ENCODE measurements at regions not wholly inside any gene's neighbourhood (a gene's known extent, or its start where the extent isn't known, plus 50 kb on each side); places are given as distances from the start of the nearest gene placed in this dataset.
"Not testable (repeated sequence)": the region's sequence is repeated elsewhere in the genome, so short reads cannot be mapped to it uniquely, and the experiment has no call there.

- H3K4me3 ChIP-seq (ENCODE audit: control insufficient read depth, low read depth, low read length): no peak overlapping the region
- DNase-seq (ENCODE audit: low read depth): no peak
- TF ChIP-seq CTCF (IDR thresholded peaks at IDR 0.05; ENCODE audit: control insufficient read depth, insufficient read depth, low read depth, low read length, missing control alignments): no peak
Measured at GRCh38 chr13:103895835-103896531, 829.8 kb upstream of the SLC10A2 start.

- TF ChIP-seq CTCF (IDR thresholded peaks at IDR 0.05; ENCODE audit: control insufficient read depth, insufficient read depth, low read depth, low read length, missing control alignments): no peak
- DNase-seq (ENCODE audit: low read depth): no peak
- no peak overlapping the region for H3K4me3 ChIP-seq (ENCODE audit: control insufficient read depth, low read depth, low read length)
Measured at GRCh38 chr13:103894626-103895025, 828.4 kb upstream of the SLC10A2 start.

- DNase-seq (ENCODE audit: low read depth): no peak
- TF ChIP-seq CTCF (IDR thresholded peaks at IDR 0.05; ENCODE audit: control insufficient read depth, insufficient read depth, low read depth, low read length, missing control alignments): no peak
Measured at GRCh38 chr13:103884101-103884723, 818.0 kb upstream of the SLC10A2 start.

GRCh38 chr13:103883698-103884097 is 817.5 kb upstream of the SLC10A2 start:
- no peak for DNase-seq (ENCODE audit: low read depth)
- no peak for TF ChIP-seq CTCF (IDR thresholded peaks at IDR 0.05; ENCODE audit: control insufficient read depth, insufficient read depth, low read depth, low read length, missing control alignments)
- H3K4me3 ChIP-seq (ENCODE audit: control insufficient read depth, low read depth, low read length): no peak overlapping the region

More at GRCh38 chr13:103884101-103884723, 818.0 kb upstream of the SLC10A2 start:
- H3K4me3 ChIP-seq (ENCODE audit: control insufficient read depth, low read depth, low read length): no peak overlapping the region

- no peak overlapping the region for H3K4me3 ChIP-seq (ENCODE audit: control insufficient read depth, low read depth, low read length)
- TF ChIP-seq CTCF (IDR thresholded peaks at IDR 0.05; ENCODE audit: control insufficient read depth, insufficient read depth, low read depth, low read length, missing control alignments): peak; percentile 30
- DNase-seq (ENCODE audit: low read depth): peak; percentile 46
Measured at GRCh38 chr13:103883164-103883563, 816.9 kb upstream of the SLC10A2 start.

GRCh38 chr13:103880146-103880545 is 813.9 kb upstream of the SLC10A2 start:
- H3K4me3 ChIP-seq (ENCODE audit: control insufficient read depth, low read depth, low read length); DNase-seq (ENCODE audit: low read depth): not testable (repeated sequence)

GRCh38 chr13:103878891-103879605 is 812.8 kb upstream of the SLC10A2 start:
- TF ChIP-seq CTCF (IDR thresholded peaks at IDR 0.05; ENCODE audit: control insufficient read depth, insufficient read depth, low read depth, low read length, missing control alignments): no peak
- no peak overlapping the region for H3K4me3 ChIP-seq (ENCODE audit: control insufficient read depth, low read depth, low read length)
- DNase-seq (ENCODE audit: low read depth): no peak

Data from AG09309 (cell line).